ENCODE measurements at regions not wholly inside any gene's neighbourhood (a gene's known extent, or its start where the extent isn't known, plus 50 kb on each side); places are given as distances from the start of the nearest gene placed in this dataset.
A peak's percentile ranks its signal among the peaks of the same experiment; 100 is the strongest.

DNA sequence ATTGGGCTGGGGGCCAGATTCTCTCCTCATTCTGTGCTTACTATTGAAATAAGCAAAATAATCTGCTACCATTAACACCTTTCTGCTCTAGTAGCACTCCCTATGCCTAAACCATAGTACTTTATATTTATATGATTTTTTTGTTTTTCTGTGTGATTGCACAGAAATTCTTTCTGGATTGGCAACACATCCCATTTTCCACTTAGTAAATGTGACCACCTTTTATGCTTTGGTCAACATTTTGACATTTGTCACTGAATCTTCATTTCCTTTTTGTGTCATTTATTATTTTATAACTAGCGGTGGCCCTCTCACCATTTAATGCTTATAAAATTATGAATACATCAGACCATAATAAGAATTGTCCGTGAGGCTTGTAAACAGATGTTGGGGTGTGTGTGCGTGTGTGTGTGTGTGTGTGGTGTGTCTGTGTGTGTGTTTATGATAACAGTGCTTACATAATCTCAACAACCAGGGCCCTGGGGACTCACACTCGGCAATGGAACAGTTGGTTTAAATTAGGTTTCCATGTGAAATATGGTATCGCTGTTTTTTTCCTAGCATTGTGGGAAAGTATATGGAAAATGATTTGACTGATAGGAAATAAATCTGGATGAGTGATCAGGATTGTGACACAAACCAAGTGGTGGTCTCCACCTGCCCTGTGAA, 138.9 kb downstream of the NOC3L start:
- Mint-ChIP-seq H3K4me3 (ENCODE audit: unreplicated experiment) (no peak overlapping the region), H3K4me1 (ENCODE audit: low read depth) (peaks cover 30% of the 10 kb centered on the region), H3K27me3 (ENCODE audit: low read depth) (no peaks in the 10 kb centered on the region), H3K36me3 (ENCODE audit: low read depth) (peaks cover 1% of the 10 kb centered on the region), H3K9me3 (ENCODE audit: low read depth) (no peaks in the 10 kb centered on the region), H3K27ac (ENCODE audit: unreplicated experiment) (no peak overlapping the region)
- TF ChIP-seq, protein P1, sequence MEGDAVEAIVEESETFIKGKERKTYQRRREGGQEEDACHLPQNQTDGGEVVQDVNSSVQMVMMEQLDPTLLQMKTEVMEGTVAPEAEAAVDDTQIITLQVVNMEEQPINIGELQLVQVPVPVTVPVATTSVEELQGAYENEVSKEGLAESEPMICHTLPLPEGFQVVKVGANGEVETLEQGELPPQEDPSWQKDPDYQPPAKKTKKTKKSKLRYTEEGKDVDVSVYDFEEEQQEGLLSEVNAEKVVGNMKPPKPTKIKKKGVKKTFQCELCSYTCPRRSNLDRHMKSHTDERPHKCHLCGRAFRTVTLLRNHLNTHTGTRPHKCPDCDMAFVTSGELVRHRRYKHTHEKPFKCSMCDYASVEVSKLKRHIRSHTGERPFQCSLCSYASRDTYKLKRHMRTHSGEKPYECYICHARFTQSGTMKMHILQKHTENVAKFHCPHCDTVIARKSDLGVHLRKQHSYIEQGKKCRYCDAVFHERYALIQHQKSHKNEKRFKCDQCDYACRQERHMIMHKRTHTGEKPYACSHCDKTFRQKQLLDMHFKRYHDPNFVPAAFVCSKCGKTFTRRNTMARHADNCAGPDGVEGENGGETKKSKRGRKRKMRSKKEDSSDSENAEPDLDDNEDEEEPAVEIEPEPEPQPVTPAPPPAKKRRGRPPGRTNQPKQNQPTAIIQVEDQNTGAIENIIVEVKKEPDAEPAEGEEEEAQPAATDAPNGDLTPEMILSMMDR (IDR thresholded peaks at IDR 0.05), result no peak
- DNase-seq (ENCODE audit: low spot score), result no peak

DNA sequence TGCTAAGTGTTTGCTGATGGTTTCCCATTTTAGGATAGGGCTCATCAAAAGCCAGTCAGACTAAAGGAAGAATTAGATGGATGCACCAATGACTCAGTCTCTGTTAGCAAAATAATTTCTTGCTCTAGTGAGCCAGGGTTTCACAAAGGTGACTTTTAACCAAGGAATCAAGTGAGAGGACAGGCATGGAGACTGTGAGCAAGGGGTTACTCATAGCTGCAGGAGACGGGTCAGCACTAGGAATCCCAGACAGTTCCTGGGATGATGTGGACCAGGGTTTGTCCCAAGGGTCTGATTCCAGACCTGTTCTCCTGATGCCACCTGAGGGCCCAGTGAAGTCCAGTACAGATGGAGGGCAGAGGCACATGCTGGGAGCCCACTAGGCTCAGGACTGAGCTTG, 138.1 kb downstream of the NOC3L start:
- no peak for DNase-seq (ENCODE audit: low spot score)
- Mint-ChIP-seq H3K27me3 (ENCODE audit: low read depth) (no peaks in the 10 kb centered on the region), H3K9me3 (ENCODE audit: low read depth) (no peaks in the 10 kb centered on the region), H3K27ac (ENCODE audit: unreplicated experiment) (peak overlapping the region; percentile 37), H3K4me1 (ENCODE audit: low read depth) (peaks cover 22% of the 10 kb centered on the region), H3K36me3 (ENCODE audit: low read depth) (peaks cover 3% of the 10 kb centered on the region), H3K4me3 (ENCODE audit: unreplicated experiment) (no peak overlapping the region)
- TF ChIP-seq, protein P1 (IDR thresholded peaks at IDR 0.05), result no peak

DNA sequence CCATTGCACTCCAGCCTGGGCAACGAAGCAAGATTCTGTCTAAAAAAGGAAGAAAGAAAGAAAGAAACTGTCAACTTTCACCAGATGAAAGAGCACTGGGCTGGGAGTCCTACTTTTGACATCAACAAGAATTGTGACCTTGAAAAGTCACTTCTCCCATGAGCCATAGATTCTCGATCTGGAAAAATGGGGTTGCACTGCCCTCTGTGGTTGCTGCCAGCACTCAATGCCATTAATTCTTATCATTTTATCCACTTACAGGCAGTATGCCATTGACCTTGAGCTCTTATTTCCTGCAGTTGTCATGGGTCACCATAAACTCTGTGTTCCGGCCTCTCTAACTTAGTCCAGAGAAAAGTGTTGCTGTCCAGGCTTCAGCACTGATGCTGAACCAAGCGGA, 137.2 kb downstream of the NOC3L start:
- no peak for DNase-seq (ENCODE audit: low spot score)
- Mint-ChIP-seq H3K27me3 (ENCODE audit: low read depth) (no peaks in the 10 kb centered on the region), H3K36me3 (ENCODE audit: low read depth) (peaks cover 4% of the 10 kb centered on the region)

DNA sequence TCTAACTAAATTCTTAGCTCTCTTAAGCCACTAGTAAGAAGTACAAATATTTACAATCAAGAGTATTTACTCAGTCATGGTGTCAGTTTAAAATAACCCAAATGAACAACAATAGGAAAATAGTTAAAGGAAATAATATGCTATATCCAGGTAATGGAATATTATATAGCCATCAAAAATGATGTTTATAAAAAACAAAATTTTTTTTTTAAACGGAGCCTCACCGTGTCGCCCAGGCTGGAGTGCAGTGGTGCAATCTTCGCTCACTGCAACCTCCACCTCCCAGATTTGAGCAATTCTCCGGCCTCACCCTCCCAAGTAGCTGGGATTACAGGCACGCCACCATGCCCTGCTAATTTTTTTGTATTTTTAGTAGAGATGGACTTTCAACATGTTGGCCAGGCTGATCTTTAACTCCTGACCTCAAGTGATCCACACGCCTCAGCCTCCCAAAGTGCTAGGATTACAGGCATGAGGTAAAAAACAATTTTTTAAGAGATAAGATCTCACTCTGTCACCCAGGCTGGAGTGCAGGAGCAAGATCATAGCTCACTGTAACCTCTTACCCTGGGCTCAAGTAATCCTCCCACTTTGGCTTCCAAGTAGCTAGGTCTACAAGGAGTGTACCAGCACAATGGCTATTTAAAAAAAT, 132.5 kb downstream of the NOC3L start:
- no peaks in the 10 kb centered on the region for H3K9me3 Mint-ChIP-seq (ENCODE audit: low read depth)
- no peak overlapping the region for H3K4me3 Mint-ChIP-seq (ENCODE audit: unreplicated experiment)
- TF ChIP-seq, protein P1 (IDR thresholded peaks at IDR 0.05), result no peak
- no peak overlapping the region for H3K27ac Mint-ChIP-seq (ENCODE audit: unreplicated experiment)
- H3K36me3 Mint-ChIP-seq (ENCODE audit: low read depth), result peaks cover 6% of the 10 kb centered on the region
- H3K27me3 Mint-ChIP-seq (ENCODE audit: low read depth), result no peaks in the 10 kb centered on the region
- no peak for DNase-seq (ENCODE audit: low spot score)
- peaks cover 16% of the 10 kb centered on the region for H3K4me1 Mint-ChIP-seq (ENCODE audit: low read depth)

More for the DNA sequence above, 137.2 kb downstream of the NOC3L start:
- H3K9me3 Mint-ChIP-seq (ENCODE audit: low read depth), result no peaks in the 10 kb centered on the region
- TF ChIP-seq, protein P1 (IDR thresholded peaks at IDR 0.05), result peak; percentile 59
- H3K27ac Mint-ChIP-seq (ENCODE audit: unreplicated experiment), result no peak overlapping the region
- no peak overlapping the region for H3K4me3 Mint-ChIP-seq (ENCODE audit: unreplicated experiment)
- peaks cover 17% of the 10 kb centered on the region for H3K4me1 Mint-ChIP-seq (ENCODE audit: low read depth)

DNA sequence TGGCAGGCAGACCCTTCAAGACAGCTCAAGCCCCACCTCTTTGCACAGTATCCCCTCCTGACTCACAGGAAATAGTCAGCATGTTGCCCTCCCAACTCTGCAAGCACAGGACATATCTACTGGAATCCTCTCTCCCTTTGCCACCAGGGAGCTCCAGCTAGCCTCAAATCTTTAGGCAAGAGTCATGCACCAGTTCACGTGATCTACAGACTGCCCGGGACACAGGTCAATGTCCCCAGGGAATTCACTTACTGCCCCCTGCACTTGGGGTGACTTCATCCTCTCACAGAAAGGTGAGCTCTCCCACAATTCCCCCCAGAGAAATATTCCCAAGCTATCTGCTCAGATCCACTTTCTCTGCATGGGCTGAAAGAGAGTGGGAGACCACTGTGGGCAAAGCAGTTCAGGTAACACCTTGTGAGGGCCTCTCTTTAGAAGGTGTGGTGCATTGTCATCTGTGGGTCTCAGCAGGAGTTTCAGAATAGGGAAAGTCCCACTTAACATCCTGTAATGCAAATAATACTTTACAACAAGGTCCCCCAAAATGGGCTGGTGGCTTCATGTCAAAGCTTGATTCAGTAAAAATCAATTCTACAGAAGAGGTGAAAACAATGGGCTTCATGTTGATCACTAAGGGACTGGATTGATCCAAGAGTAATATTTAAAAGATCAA, 129.9 kb downstream of the NOC3L start:
- Mint-ChIP-seq H3K27me3 (ENCODE audit: low read depth) (no peaks in the 10 kb centered on the region), H3K36me3 (ENCODE audit: low read depth) (peaks cover 9% of the 10 kb centered on the region), H3K4me3 (ENCODE audit: unreplicated experiment) (no peak overlapping the region), H3K27ac (ENCODE audit: unreplicated experiment) (no peak overlapping the region), H3K9me3 (ENCODE audit: low read depth) (no peaks in the 10 kb centered on the region), H3K4me1 (ENCODE audit: low read depth) (peaks cover 35% of the 10 kb centered on the region)
- TF ChIP-seq, protein P1 (IDR thresholded peaks at IDR 0.05), result no peak
- no peak for DNase-seq (ENCODE audit: low spot score)
